GM04504 (cell line): ENCODE measurements at regions not wholly inside any gene's neighbourhood (a gene's known extent, or its start where the extent isn't known, plus 50 kb on each side); places are given as distances from the start of the nearest gene placed in this dataset.
A peak's percentile ranks its signal among the peaks of the same experiment; 100 is the strongest.
"Not testable (repeated sequence)": the region's sequence is repeated elsewhere in the genome, so short reads cannot be mapped to it uniquely, and the experiment has no call there.

ENCODE experiments used
- DNase-seq: peaks from one replicate; pipeline ENCODE4 v3.0.0-alpha.2; 2012; ENCODE audit warnings: low read depth

- not testable (repeated sequence) for DNase-seq
Measured at GRCh38 chr22:19662049-19662684, 52.1 kb upstream of the SEPTIN5 start.

DNA sequence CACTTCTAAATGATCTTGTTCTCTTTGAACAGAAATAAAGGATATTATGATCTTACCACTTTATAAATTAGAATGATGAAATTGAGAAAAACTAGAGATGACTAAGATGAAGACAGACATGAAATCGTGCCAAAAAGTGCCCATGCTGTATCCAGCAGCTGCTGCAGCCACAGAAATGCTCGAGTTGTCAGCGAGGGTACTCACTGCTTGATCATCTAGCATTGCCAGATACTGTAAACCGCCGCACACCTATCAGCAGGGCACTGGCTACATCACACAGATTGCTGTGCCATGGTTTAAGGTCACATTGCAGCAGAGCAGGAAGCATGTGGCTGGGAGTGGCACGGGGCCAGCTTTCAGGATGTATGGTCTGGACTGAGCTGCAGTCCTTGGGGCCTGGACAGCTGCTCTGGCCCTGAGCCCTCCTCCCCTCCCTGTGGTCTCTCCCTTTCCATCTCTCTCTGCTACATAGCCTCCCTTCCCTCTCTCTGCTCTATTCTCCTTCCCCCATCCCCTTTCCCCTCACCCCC lies 51.0 kb upstream of the SEPTIN5 start:
- peak; percentile 44 for DNase-seq

DNA sequence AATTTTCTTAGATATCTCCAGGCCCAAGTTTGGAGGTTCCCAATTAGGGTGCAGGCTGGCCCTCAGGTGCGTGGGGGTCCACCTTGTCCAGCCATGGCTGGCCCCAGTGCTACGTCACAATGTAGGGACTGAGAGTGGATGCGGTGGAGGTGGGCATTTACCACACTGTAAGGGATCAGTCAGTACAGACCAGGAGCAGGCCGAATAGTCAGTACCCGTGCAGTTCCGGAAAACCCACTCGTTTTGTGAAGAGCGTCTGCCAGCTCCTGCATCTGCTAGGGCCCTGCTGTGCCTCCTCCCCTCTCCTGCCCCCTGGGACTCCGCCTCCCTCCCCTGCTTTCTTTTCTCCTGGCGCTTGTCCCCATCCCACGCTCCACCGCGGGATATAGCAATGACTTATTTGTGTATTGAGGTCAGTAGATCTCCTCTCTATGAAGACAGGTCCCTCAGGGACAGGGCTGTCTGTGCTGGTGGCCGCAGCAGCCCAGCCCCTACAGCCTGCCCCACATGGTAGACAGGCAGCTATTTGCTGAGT lies 50.4 kb upstream of the SEPTIN5 start:
- peak; percentile 14 for DNase-seq

- no peak for DNase-seq
Measured at GRCh38 chr22:19664406-19664805, 49.9 kb upstream of the SEPTIN5 start.
